Fibroblast of skin of right quadriceps (primary cell): ENCODE measurements at regions not wholly inside any gene's neighbourhood (a gene's known extent, or its start where the extent isn't known, plus 50 kb on each side); places are given as distances from the start of the nearest gene placed in this dataset.

Experiments
- DNase-seq: peaks from one replicate; pipeline ENCODE4 v3.0.0-alpha.2; 2013

- no peak for DNase-seq
These were observed 158.0 kb upstream of the KLF4 start for GRCh38 chr9:107647611-107648010.

DNA sequence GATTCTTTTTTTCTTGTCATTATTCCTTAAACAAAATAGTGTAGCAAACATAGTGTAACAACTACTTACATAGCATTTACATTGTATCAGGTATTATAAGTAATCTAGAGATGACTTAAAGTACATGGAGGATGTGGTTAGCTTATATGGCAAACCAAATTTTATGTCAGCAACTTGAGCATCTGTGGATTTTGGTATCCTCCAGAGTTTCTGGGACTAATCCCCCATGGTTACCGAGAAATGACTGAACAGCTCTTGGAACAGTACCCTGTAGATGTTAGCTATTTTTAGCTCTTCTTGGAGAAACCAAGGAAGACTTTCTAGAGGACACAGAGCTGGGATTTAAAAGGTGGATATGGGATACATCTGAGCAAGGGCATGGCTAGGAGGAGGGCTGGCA, 157.6 kb upstream of the KLF4 start:
- peak; percentile 63 for DNase-seq

GRCh38 chr9:107645464-107645833, 155.9 kb upstream of the KLF4 start:
- DNase-seq = no peak

DNA sequence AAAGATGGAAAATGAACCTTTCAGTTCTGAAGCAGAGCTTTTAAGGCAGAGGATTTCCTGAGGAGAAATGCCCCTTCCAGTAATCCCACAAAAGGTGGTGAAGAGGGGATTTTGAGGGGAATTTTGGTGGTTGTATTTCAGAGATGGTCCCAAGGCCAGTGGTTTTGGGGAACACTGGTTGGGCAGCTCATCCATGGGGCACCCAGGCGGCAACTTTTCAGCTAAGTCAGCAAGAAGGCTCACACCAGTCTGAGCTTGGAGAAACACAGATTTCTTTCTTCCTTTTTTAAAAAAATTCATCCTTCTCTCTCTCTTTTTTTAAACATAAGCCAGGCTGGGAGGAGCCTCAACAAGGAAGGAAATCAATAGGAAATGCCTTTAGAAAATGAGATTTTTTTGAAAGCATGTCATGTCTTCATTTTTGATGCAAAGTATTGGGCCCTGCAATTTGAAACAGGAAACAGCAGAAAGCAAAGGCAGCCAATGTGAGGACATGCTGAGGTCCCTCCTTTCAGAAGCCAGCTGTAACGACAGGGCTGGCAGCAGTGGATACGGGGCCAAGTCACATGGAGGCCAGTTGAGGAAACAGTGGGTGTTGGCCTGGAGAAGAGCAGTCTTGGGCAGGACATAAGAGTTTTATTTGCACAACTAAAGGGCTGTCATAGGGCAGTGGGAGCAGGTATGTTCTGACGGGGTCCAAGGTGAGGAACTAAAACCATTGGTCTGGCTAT, 155.3 kb upstream of the KLF4 start:
- DNase-seq = no peak

GRCh38 chr9:107639426-107639825, 149.9 kb upstream of the KLF4 start:
- no peak for DNase-seq

- peak; percentile 70 for DNase-seq
These were observed 149.1 kb upstream of the KLF4 start for GRCh38 chr9:107638521-107639310.

- peak; percentile 97 for DNase-seq
These were observed 148.2 kb upstream of the KLF4 start for GRCh38 chr9:107637421-107638420.

DNA sequence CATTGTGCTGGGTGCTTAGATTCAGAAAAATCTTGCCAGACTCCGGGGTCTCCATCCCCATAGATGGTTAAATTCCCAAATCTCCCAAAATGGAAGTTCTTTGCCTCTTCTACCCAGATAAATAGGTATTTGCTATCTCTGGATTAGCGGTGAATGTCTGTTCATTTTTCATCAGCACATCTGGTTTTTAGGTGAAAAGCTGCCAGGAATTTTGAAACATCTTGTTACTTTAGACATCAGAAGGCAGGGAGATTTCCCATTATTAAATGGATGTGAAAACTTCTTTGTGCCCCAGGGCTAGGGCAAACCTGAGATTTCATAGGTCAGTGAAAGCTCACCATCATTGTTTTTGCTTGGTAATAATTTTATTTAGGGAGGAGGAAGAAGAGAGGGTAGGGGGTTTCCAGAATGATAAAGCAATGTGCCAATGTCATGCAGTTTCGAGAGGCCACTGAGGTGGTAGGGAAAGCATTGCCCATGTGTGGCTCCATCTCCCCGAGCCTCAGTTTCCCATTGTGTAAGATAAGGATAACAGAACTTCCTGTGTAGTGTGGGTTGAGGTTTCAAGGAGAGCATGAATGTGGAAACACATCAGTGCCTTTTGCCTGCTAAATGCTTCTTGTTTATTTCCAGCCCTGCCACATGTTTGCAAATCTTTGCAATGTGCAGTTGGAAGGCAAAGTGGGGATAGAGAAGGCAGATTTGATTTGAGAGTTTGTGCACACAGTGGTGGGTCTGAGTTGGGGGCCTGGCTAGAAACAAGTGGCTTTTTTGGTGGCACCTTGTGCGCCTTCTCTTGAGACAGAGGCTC, 147.2 kb upstream of the KLF4 start:
- DNase-seq = no peak

GRCh38 chr9:107635803-107636174, 146.2 kb upstream of the KLF4 start:
- DNase-seq = no peak

GRCh38 chr9:107635101-107635802, 145.7 kb upstream of the KLF4 start:
- DNase-seq = peak; percentile 22

DNA sequence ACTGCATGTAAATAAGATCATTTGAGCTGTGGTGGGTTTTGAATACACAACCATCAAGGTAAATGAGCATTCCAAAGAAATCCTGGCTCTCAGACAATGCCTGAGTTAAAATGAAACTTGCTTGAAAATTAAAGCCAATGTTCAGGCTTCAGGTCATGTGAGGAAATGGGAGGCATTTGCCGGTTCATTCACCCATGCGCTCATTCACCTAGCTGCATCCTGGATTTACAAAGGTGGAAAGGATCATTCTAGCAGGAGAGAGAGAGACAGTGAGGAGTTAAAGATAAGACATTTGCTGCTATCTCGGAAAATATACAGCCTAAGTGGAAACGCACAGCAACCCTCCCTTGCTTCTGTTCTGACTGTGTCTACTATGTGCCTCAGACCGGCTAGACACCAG, 143.8 kb upstream of the KLF4 start:
- no peak for DNase-seq

DNA sequence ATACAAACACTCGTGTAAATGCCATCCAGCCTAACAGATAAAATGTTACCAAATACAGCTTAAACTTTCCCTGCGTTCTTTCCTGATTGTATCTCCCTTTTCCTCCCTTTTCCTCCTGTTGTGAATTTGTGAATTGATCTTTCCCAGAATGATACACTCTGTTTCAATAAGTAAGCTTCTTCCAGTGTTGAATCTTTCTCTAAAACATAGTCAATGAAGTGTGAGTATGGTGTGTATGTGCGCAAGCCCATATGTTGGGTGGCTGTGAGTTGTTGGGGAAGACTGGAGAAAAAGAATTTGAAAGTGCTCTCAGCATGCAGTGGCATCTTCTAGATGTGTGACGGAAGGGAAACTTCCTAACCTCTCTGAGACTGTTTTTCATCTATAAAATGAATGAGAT, 143.1 kb upstream of the KLF4 start:
- DNase-seq = no peak

DNA sequence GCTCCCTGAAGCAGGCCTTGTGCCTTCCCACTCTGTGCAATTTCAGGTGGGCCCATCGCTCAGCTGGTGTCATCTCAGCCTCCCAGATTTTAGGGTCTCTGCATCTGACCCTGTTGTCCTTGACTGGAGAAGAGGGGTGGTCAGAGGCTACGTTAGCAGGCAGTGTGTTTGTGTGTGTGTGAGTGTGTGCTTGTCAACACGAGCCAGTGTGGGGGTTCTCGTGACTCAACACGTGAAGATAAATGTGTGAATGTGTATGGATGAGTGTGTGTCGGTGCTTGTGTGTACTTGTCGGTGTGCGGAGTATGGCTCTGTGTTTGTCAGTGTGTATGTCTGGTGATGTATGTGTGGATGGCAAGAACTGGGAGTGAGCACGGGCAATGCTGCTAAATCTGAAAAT, 142.6 kb upstream of the KLF4 start:
- DNase-seq = no peak

- DNase-seq = peak; percentile 46
These were observed 142.2 kb upstream of the KLF4 start for GRCh38 chr9:107631788-107632187.

DNA sequence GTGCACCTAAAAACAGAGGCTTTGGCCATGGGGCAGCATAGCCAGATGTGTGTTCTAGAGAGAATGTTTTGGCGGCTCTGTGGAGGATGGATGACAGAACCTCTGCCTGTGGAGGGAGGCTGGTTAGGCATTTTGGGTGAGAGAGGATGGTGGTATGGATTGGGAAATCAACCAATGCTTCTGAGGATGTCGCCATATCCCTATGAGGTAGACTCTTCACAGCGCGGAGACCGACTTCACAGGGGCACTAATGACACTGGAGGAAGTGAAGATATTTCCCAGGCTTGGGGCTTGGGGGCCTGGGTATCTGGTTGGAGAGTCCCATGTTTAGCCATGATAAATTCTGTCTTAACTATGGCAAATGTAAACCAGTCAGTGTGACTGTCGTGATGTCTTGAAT, 140.6 kb upstream of the KLF4 start:
- no peak for DNase-seq

- no peak for DNase-seq
These were observed 138.9 kb upstream of the KLF4 start for GRCh38 chr9:107628444-107628843.

GRCh38 chr9:107627781-107628180, 138.2 kb upstream of the KLF4 start:
- DNase-seq = no peak

DNA sequence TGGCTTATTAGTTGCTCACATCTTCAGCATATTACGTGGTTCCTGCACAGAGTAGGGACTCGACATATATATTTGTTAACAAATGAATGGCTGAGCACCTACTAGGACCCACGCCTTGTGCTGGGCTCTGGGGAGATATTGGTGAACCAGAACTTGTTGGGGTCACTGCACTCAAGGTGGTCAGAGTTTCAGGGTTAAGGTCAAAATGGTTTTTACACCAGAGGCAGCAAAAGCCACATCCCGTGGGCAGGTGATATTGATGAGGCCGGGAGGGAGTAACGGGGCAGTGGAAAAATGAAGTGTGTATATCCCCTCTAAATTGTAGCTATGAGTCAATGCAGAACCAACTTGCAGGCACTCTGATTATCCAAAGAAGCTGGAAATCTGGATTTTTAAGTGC, 136.5 kb upstream of the KLF4 start:
- no peak for DNase-seq

DNA sequence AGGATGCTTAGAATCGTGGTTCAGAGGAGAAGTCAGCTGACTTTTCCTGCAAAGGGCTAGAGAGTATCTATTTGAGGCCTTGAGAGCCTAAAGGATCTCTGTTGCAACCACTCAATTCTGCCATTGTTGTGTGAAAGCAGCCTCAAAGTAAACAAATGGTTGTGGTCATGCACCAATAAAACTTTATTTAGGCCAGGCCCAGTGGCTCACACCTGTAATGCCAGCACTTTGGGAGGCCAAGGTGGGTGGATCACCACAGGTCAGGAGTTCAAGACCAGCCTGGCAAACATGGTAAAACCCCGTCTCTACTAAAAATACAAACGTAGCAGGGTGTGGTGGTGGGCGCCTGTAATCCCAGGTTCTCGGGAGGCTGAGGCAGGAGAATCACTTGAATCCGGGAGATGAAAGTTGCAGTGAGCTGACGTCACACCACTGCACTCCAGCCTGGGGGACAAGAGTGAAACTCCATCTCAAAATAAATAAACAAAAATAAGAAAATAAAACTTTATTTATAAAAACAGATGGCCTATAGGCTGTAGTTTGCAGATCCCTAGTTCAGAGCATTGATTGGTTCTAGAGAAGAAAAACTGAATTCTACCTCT, 135.9 kb upstream of the KLF4 start:
- no peak for DNase-seq

GRCh38 chr9:107624234-107624948, 134.8 kb upstream of the KLF4 start:
- peak; percentile 40 for DNase-seq

- DNase-seq = no peak
These were observed 131.9 kb upstream of the KLF4 start for GRCh38 chr9:107621436-107621835.
